DMS53 treated with DMSO at 0.1 percent for 48 hours (cell line): ENCODE measurements at regions not wholly inside any gene's neighbourhood (a gene's known extent, or its start where the extent isn't known, plus 50 kb on each side); places are given as distances from the start of the nearest gene placed in this dataset.
"Not testable (repeated sequence)": the region's sequence is repeated elsewhere in the genome, so short reads cannot be mapped to it uniquely, and the experiment has no call there.

Experiments
- DNase-seq: peaks from one replicate; lab custom pipeline; 2025; ENCODE audit not compliant: unreplicated experiment; lab: John Stamatoyannopoulos, UW

DNA sequence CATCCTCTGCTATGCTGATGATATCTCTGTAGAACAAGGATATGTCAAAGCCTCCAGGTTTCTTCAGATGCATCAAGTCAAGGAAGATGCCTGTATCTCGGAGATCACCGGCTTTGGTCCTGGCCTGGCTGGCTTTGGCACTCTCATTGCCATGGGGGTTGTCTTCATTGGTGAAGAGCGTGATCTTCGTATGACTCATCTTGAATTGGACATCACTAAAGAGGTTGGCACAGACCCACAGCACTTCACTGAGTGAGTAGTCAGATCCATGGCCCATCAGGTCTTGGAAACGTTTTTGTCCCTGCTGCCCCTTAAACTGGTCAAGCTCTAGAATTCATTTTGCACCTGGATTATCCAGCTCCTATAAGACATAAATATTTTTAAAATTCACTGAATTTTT is 130.9 kb upstream of the MAMLD1 start:
- not testable (repeated sequence) for DNase-seq

DNA sequence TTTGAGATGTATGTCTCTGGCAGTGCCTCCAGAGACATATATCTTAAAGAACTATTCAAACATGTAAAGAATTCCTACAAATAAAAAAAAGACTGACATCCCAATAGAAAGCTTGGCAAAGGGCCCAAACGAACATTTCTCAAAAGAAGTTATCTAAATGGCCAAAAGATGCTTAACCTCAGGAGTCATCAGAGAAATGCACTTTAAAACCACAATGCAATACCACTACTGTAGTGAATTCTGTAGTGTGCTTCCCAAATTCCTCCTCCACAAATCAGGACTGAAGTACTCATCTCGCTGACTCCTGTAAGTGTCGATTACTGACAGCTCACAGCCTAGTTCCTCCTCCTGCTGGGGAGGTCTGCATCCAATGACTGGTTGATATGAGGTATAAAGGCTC is 129.0 kb upstream of the MAMLD1 start:
- DNase-seq, result no peak

DNA sequence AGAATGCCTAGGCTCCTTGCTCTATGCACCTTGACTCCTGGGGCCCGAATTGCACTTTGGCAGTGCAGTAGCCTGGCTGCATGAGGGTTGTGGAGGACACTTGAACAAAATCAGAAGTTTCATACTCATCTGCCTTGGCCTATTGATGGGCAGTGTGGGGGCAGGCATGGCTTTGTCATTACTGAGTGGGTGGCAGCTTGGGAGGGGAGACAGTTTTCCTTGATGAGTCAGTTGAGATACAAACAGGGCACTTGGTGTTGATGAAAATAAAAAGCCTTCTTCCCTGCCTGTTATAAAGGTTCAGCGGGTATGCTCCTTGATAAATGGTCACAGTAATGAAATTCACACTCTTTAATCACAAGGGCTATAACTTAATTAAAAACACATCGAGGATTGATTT is 126.8 kb upstream of the MAMLD1 start:
- no peak for DNase-seq

DNA sequence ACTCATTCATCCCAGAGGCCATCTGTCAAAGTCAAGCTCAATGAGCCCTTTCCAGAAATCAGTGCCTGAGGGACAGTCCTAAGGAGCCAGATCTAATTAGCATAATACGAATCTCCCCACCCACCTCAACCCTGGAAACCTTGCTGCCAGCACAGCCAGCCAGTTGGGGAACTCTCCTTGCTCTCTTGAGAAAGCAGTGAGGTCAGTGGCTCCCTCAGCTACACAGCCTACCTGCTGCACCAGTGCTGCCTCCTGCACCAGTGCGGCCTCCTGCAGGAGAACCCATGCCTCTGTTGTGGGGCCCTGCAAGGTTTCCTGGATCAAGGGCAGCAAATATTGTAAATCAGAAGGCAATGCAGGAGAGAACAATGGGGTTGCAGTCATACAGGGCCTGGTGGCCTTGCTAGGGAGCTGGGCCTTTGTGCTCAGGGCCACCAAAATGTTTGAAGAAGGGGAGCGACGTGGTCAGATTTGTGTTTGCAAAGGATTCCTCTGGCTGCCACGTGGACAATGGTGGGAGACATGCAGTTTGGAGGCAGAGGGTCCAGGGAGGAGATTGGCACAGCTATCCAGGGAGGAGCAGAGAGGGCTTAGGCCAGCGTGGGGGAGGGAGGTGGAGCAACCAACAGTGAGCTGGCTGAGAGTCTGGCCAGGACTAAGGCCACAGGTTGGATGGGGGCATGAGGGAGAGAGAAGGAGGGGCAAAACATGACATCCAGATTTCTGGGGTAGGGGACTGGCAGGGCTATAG is 124.3 kb upstream of the MAMLD1 start:
- DNase-seq, result no peak

DNA sequence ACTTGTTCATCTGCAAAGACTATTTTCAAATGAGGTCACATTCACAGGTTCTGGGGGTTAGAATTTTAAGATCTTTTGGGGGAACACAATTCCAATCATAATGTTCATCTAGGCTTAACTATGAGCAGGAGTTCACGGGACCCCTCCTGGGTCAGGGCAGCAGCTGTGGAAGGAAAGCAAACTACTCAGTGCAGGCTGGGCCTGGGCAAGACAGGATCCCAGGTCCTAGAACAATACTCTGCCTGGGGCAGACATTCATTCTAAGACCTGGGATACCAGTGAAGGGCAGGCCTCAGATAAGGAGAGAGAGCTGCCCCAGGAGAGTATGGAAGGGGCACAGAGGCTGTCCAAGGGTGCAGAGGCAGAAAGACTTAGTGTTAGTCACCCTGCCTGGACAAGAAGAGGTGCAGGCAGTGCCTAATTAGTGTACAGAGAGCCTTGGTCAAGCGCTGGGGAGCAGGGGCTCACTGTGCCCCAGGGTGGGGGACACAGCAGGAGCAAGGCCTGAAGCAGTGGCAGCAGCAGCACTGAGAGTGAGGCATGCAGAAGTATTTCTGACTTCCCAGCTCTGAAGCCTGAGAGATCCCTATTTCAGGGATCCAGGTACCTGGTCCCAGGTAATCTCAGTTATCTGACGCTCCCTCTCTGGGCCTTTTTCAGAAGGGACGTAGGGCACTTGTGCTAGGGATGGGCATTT is 123.0 kb upstream of the MAMLD1 start:
- no peak for DNase-seq

DNA sequence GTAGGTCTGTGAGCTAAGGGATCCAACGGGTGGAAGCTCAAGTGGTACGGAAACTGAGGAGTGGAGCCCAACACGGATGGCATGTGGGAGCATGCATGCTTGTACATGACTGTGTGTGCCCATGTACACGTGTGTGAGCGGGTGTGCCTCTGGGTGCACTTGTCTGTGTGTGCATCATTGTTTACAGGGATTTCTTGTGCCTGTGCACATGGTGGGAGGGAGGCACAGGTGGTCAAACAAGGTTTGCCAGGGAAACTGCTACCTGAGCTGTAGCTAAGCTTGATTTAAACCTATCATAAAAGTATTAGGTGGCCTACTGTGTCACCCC is 122.5 kb upstream of the MAMLD1 start:
- no peak for DNase-seq

DNA sequence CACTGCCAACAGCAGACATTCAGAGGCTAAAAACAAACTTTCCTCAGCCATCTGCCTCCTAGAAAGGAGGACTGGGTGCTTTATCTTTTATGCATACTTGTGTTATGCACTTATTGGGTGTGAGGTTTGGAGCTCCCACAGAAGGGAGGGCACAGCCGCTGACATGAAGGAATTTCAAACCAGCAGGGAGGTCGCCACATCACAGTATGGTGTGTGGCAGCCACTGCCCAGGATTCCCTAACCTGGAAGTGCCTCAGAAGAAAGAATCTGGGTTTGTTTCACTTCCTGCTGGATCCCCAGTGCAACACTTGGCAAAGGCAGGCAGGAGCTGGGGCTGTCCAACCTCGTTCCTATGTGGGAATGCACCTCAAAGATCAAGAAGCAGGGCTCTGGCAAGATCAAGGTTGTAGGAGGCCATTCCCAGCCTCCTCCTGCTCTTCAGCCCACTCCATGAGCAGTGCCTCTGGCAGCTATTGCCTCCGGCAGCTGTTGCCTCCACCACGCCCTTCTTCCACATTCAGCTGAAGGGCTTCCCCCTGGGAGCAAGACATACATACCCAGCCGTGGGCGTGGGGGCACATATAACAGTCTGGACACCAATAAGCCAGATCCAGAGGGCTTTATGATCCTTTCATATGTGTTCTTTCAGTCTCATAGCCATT is 109.0 kb upstream of the MAMLD1 start:
- DNase-seq, result no peak

DNA sequence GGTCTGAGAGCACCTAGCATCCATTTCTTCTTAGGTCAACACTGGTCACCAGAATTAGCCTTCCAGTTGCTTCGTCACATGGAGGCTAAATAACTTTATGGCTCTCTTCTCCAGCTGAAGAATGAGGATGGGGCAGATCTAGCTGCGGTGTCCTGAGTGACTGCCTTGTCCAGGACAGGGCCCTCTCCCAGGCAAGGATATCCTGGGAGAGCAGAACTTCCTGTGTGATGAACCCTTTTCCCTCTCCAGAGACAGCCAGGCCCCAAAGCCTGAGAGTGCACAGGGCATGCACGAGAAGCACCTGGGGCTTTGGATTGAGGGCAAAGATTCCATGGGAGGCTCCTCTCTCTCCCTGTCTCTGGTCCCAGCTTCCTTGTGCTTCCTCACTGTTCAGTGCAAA is 108.2 kb upstream of the MAMLD1 start:
- no peak for DNase-seq

DNA sequence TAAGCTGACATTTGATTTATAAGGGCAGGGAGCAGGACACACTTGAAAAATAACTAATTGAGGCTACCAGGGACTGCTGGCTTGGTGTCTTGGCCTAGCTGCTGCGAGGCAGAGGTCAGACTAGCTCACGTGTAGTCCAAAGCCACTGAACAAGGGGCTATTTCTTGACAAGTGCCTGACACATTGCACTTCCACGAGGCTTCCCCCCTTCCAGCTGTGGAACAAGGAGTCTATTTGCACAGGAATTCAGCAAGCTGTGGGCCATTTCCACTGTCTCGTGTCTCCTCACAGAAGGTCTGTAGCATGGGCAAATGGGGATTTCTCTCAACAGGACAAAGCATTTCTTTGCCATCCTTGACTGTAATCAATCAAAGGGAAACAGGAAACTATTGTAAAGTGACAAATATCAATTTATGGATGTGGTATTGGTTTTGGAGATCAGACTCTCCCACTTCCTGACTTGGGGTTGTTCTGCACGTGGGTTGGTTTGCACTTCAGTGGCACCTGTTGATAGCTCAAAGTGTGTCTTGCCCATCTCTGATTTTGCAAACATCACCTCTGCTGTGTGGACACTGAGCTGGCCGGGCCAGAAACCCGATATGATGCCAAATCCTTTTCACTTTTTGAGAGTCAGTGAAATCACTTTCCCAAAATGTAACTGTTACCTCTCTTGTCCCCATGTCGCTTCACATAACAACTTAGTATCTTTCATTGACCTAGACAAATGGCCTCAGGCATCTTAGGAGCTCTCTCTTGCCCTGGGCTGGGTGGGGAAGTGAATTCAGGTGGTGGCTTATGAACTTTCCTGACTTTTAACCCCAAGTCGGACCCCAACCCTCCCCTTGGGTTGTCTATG is 107.4 kb upstream of the MAMLD1 start:
- no peak for DNase-seq

DNA sequence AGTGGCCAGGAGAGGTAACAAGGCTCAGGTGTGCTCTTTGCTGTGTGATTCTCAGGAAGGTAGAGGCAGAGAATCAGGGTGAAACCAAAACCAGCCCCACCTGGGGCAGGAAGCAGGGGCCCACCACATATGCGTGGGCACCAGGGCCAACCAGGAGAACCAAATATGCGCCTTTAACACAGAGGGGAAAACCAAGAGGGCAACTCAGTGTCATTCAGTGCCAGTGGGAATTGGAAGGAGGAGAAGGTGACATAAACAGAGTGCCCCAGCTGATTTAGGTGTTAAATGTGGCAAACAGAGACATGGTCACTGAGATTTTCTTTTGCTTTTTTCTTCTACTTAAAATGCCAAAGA is 106.8 kb upstream of the MAMLD1 start:
- DNase-seq, result no peak

DNA sequence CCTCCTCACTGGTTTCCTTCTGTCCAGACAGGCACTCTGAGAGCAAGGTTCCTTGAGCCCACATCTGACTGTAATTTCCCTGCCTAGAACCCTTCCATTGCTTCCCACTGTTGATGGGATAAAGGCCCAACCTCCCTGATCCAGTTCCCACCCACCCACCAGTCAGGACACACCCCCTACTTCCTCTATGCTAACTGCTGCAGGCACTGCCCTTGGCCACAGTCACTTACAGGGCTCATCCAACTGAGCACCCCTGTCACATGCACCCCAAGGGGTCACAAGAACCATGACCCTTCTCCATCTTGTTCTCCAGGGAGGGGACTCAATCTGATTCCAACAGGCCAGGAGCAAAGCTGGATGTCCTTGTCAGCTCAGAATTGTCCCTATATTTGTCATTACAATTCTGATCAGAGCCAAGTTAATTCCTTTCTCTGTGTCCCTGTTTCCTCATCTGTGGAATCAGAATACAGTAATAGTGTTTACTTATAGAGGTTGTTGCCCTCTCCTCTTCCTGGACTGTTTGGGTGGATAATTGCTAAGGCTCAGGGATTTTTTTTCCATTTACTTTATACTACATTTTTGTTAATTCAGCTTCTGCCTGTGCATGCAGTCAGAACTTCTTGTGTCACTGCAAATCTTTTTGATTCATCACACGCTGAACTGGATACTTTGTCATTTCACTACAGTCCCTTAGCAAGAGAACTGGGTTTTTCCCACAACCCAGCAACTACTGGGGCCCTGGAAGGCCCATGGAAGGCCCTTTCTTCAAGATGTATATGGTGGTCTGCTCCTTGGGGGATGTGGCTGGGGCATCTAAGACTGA is 105.6 kb upstream of the MAMLD1 start:
- DNase-seq, result no peak

DNA sequence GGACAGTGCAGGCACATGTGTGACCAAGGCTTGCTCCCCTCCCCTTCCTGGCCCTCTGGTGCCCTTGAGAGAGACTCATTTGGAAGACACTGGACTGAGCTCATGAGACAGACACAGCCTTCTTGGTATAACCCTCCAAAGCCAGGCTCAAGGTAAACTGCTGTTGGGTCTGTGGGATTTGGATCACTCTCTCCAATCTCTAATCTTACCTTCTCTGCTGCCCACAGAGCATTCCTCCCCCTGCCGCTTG is 105.0 kb upstream of the MAMLD1 start:
- no peak for DNase-seq

DNA sequence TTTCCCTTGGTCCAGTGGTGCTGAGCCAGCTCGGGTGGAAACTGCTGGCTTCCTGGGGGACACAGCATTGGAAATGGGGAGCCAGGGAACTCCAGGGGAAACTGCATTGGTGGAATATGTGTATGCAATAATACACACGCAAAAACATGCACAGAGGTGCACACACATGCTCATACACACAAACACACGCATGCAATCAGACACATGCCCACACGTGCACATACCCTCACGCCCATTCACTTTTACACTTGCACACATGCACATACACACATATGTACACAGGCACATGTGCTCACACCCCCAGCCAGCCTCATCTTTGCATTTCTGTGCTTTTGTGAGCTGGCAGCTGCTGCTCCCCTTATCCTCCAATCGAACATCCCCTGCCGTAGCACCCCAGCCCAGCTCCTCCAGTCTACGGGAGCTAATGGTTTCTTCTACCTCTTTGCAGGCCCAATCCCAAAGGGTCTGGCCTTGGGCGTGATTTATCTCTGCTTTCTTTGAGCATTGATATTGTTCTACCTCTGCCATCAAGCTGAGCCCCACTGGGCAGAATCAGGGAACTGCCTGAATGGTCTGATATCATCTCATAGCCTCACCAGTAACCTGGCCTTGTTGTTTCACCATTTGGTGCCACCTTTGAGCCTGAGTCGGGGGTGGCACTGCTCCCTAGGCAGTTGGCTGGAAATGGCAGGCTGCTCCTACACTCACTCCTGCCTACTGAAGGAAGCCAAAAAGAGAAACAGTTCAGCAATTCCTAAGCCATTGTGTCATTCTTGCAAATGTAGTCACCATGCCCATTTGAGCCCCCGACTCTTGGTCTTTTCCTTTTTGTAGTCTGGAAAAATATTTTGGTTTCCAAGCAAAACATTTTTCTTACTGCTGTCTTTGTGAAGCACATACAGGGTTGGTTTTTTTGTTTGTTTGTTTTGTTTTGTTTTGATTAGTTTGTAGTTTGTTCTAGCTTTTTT is 104.4 kb upstream of the MAMLD1 start:
- no peak for DNase-seq

DNA sequence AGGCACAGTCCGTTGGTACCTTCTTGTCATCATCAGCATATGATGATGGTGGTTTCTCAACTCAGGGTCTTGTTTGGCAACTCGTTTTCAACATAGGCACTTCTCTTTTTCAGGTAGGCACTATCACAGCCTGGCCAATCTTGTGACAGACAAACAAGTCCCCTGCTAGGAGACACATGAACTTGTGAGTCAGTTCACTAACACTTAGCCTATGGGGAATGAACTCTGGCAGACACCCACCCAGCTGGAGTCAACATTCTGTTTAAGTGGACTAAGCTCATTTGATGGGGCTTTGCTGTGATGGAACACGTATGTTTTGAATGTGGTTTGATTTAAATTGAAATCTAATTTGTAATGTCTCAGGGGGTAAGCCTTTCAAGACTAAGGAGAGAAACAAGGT is 100.7 kb upstream of the MAMLD1 start:
- no peak for DNase-seq

DNA sequence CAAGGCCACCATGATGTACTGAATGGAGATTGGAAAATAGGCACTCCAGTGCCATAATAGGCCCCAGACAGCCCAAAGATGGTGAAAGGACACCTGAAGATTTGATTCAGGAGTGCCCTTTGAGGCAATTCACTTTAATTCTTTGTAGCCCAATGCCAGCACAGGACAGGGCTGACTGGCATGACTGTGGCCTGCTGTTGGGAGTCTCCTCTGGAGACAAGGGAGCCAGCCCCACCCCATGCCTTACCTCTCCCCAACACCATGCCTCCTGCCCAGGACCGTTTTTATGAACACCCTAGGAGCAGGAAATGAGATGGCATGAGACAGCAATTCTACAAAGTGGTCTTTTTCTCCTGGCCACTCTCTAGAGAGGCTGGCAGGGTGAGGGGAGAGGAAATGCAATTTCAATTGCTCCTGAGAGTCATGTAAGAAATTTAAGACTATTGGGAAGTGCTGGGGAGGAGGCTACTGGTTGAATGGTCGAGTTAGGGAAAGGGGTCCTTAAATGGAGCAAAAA is 94.2 kb upstream of the MAMLD1 start:
- DNase-seq, result no peak

DNA sequence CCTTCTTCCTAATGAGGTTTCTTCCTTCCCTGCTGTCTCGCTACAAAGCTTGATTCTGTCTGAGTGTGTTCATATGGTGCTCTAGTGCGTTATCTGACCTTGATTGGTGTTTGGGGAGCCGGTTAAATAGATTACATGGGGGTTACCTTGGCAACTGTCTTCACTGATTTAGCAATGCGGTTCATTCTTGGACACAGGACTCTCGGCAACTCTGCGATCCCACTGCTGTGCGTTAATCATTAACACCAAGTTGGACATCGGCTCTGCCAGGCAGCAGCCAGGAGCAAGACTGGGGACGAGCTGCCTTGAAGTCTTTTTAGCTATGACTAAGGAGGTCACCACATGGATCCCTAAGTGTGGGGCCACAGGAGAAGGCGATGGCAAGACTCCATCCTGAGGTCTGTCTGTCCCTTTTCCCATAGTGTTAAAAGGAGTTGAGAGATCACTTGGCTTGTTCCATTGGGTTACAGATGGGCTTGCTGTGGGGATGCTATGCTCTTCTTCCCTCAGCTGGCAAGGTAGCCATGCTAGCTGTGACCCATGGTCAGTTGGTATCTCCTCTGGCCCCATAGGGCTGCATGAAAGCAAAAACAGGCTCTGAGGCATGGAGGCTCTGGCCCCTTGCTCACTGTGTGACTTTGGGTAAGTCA is 93.4 kb upstream of the MAMLD1 start:
- DNase-seq, result peak; percentile 63

DNA sequence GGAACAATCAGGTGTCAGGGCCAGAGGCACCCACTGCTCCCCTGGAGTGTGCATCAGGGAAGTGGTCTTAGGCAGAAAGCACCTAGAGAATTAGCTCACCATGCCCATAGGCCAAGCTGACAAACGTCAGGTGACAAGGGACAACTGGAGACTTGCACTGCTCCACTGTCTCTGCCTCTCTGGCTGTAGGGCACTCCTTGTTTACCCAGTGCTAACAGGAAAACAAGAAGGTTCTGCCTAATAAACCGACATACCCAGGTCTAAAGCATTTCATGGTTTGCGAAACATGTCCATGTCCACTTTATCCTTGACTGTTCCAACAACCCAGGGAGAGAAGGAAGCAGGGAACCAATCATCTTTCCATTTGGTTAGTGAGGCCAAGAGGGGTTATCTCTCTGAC is 92.5 kb upstream of the MAMLD1 start:
- no peak for DNase-seq

DNA sequence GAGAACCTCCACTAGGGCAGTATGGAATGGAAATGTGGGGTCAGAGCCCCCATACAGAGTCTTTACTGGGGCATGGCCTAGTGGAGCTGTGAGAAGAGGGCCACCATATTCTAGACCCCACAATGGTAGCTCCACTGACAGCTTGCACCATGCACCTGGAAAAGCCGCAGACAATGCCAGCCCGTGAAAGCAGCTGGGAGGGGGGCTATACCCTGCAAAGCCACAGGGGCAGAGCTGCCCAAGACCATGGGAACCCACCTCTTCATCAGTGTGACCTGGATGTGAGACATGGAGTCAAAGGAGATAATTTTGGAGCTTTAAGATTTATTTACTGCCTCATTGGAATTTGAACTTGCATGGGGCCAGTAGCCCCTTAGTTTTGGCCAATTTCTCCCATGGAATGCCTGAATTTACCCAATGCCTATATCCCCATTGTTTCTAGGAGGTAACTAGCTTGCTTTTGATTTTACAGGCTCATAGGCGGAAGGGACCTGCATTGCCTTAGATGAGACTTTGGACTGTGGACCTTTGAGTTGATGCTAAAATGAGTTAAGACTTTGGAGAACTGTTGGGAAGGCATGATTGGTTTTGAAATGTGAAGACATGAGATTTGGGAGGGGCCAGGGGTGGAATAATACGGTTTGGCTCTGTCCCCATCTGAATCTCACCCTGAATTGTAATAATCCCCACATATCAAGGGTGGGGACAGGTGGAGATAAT is 89.4 kb upstream of the MAMLD1 start:
- not testable (repeated sequence) for DNase-seq

DNA sequence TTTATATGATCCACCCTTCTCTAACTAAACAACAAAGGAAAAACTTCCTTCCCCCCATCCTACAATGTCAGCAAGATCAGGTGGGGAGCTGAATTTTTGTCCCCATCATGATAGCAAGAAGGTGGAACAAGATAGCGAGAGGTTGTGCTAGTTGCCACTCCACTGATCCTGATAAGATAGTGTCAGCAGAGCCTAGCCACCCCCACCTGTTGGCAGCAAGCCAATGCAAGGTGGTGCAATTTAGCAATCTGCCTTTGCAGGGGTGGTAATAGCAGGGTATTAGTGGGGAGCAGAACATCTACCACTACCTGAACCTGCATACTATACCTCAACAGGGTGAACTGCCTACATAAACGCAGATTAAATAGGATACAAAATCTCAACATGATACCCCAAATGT is 80.2 kb upstream of the MAMLD1 start:
- no peak for DNase-seq
